GM12872 (cell line): ENCODE measurements at regions not wholly inside any gene's neighbourhood (a gene's known extent, or its start where the extent isn't known, plus 50 kb on each side); places are given as distances from the start of the nearest gene placed in this dataset.

ENCODE experiments used
- TF ChIP-seq, protein P1 (sequence below): IDR thresholded peaks from 3 replicates; pipeline ENCODE4 v1.5.1; 2011; ENCODE audit warnings: low read depth, mild to moderate bottlenecking, low read length, moderate library complexity; ENCODE audit not compliant: insufficient read depth

- TF ChIP-seq, protein P1, sequence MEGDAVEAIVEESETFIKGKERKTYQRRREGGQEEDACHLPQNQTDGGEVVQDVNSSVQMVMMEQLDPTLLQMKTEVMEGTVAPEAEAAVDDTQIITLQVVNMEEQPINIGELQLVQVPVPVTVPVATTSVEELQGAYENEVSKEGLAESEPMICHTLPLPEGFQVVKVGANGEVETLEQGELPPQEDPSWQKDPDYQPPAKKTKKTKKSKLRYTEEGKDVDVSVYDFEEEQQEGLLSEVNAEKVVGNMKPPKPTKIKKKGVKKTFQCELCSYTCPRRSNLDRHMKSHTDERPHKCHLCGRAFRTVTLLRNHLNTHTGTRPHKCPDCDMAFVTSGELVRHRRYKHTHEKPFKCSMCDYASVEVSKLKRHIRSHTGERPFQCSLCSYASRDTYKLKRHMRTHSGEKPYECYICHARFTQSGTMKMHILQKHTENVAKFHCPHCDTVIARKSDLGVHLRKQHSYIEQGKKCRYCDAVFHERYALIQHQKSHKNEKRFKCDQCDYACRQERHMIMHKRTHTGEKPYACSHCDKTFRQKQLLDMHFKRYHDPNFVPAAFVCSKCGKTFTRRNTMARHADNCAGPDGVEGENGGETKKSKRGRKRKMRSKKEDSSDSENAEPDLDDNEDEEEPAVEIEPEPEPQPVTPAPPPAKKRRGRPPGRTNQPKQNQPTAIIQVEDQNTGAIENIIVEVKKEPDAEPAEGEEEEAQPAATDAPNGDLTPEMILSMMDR = no peak
Observed at GRCh38 chr16:87065446-87066132, 251.6 kb downstream of the C16orf95 start.

GRCh38 chr16:87066133-87067002 is 250.8 kb downstream of the C16orf95 start:
- TF ChIP-seq, protein P1 = no peak

GRCh38 chr16:87067003-87067556 is 250.1 kb downstream of the C16orf95 start:
- TF ChIP-seq, protein P1 = no peak

DNA sequence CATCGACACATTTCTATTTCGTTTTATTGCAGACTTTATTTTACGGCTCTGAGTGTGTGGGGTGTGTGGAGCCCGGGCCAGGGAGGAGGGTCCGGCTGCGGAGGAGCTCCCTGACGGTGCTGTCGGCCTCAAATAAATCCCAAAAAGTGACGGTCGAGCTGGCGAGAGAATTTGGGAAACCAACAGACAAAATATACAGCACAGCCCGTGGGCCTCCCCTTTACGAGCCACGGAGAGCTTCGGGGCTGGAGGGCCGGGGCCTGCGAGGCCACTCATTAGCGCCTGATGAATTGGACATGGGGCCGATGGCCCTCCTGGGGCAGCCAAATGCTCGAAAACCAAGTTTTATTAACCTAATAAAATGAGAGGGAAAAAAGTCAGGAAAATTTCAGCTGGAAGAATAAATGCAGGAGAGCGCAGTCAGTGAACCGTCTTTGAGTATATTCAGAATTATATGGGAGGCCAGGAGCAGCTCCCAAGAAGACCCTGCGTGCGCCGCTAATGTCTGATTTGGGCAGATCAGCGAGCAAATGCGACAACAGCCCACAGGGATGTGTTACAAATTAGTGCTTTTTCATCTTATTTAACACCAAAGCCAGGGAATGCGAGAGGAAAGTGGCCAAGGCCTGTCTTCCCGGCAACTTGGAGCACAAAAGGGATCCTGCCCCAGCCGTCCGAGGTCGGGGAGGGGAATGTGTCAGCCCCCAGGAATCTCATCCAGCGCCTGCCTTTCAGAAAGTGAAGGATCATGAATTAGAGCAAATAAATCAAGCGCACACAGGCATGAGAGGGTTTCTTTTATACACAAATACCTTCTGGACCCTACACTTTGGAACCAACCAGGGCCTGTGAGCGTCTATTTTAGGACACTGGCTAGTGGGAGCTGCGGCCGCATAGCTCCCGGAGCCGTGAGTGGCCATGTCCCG is 249.1 kb downstream of the C16orf95 start:
- TF ChIP-seq, protein P1 = no peak

GRCh38 chr16:87068762-87069150 is 248.4 kb downstream of the C16orf95 start:
- TF ChIP-seq, protein P1 = no peak

DNA sequence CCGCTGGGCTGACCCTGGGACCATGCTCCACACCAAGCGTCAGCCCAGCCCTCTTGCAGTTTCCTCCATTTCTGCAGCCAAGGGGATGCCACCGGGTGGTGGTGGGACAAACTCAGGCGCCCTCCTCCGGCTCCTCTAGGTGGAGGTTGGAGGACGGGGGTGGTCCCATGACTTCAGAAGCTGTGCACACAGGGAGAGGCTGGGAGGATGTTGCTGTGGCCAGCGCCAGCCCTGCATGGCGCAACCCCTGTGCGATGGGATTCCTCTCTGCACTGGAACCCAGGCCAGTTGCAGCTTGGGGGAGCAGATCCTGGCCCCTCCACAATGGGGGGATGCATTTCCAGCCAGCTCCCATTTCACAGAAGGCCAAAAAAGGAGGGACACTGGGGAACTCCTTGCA is 246.5 kb downstream of the C16orf95 start:
- TF ChIP-seq, protein P1 = no peak
